SJCRH30 (cell line): ENCODE measurements at regions not wholly inside any gene's neighbourhood (a gene's known extent, or its start where the extent isn't known, plus 50 kb on each side); places are given as distances from the start of the nearest gene placed in this dataset.
"Not testable (repeated sequence)": the region's sequence is repeated elsewhere in the genome, so short reads cannot be mapped to it uniquely, and the experiment has no call there.

Experiments
- DNase-seq, 2 experiments: peaks; one replicate each; pipeline ENCODE4 v3.0.0-alpha.2; 2015 to 2020
- H3K27ac ChIP-seq: fragments of 250-450 bp; sonication (Bioruptor Pico); 2 replicates; pipeline ENCODE4 v1.5.1; 2020; ENCODE audit warnings: mild to moderate bottlenecking, moderate library complexity
- H3K27me3 ChIP-seq: fragments of 250-450 bp; sonication (Bioruptor Pico); 2 replicates; pipeline ENCODE4 v1.5.1; 2020; ENCODE audit warnings: mild to moderate bottlenecking, moderate library complexity
- H3K36me3 ChIP-seq: fragments of 250-450 bp; sonication (Bioruptor Pico); 2 replicates; pipeline ENCODE4 v1.5.1; 2020; ENCODE audit warnings: mild to moderate bottlenecking, moderate library complexity
- H3K4me1 ChIP-seq: fragments of 250-450 bp; sonication (Bioruptor Pico); 2 replicates; pipeline ENCODE4 v1.5.1; 2020; ENCODE audit warnings: mild to moderate bottlenecking, moderate library complexity
- H3K4me3 ChIP-seq: fragments of 250-450 bp; sonication (Bioruptor Pico); 2 replicates; pipeline ENCODE4 v1.5.1; 2020; ENCODE audit warnings: mild to moderate bottlenecking, moderate library complexity
- H3K9me3 ChIP-seq: fragments of 250-450 bp; sonication (Bioruptor Pico); replicated peaks from 2 replicates; pipeline ENCODE4 v1.5.1; 2020; ENCODE audit warnings: mild to moderate bottlenecking, moderate library complexity

DNA sequence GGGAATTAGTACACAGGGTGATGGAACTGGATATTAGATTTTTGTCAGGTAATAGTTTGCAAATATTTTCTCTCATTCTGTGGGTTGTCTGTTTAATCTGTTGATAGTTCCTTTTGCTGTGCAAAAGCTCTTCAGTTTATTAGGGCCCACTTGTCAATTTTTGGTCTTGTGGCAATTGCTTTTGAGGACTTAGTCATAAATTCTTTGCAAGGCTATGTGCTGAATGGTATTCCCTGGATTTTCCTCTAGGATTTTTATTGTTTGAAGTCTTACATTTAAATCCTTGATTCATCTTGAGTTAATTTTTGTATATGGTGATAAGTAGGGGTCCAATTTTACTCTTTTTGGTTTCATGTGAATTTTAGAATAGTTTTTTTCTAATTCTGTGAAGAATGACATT is 111.3 kb downstream of the ARRDC4 start:
- Histone ChIP-seq H3K4me3 (no peak overlapping the region), H3K36me3 (no peaks in the 10 kb centered on the region), H3K9me3 (no peaks in the 10 kb centered on the region), H3K27me3 (no peaks in the 10 kb centered on the region), H3K4me1 (peaks cover 16% of the 10 kb centered on the region; the same call in 1 of the 2 replicates), H3K27ac (no peak overlapping the region)
- no peak for DNase-seq

- H3K36me3 ChIP-seq: no peaks in the 10 kb centered on the region
- DNase-seq: no peak
- H3K9me3 ChIP-seq: no peaks in the 10 kb centered on the region
- H3K27me3 ChIP-seq: no peaks in the 10 kb centered on the region
- no peak overlapping the region for H3K27ac ChIP-seq
- peaks cover 16% of the 10 kb centered on the region for H3K4me1 ChIP-seq
- no peak overlapping the region for H3K4me3 ChIP-seq
These were observed 114.9 kb downstream of the ARRDC4 start for GRCh38 chr15:98075441-98075840.

DNA sequence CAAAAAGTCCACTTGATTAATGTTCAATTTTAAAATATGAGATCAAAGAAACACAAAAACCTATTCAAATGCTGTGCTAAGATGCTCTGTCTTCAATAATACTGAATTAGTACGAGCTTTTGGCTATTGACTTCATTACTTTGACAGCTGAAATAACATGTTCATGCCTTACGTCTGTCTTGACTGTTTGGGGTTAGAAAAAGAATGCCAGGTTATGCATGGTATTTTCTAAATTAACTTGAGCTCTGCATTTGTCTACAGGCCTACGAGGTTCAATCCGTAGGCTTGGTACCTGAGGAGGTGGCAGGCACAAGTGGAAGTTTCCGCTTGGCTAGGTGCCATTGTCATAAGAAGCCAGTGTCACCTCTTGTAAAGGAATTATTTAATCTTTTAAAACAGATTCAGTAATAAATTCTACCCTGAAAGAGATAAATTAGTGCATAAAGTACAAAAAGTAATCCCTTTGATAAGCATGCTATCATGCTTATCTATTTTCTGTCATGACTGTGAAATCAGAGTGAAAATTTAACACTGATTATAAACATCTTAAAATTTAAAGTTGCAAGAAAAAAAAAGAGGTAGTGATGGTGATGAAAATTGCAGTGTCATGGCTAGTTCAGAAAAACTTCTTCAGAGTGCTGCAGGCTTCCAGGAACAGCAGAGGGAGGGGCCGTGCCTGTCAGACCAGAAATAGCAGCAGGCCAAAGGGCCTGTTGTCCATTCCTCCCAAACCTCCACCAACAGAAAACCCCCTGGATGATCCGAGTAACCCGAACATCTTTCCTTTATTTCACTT is 115.7 kb downstream of the ARRDC4 start:
- H3K27me3 ChIP-seq: no peaks in the 10 kb centered on the region
- no peaks in the 10 kb centered on the region for H3K9me3 ChIP-seq
- peaks cover 16% of the 10 kb centered on the region for H3K4me1 ChIP-seq
- no peak overlapping the region for H3K4me3 ChIP-seq
- H3K27ac ChIP-seq: peak overlapping the region; percentile 17; the same call in 1 of the 2 replicates
- peak in 1 of 2 experiments; percentile 17 for DNase-seq
- no peaks in the 10 kb centered on the region for H3K36me3 ChIP-seq

GRCh38 chr15:98077186-98077585 is 116.7 kb downstream of the ARRDC4 start:
- peaks cover 16% of the 10 kb centered on the region for H3K4me1 ChIP-seq
- H3K9me3 ChIP-seq: no peaks in the 10 kb centered on the region
- H3K27ac ChIP-seq: peak overlapping the region; percentile 17; the same call in 1 of the 2 replicates
- H3K36me3 ChIP-seq: no peaks in the 10 kb centered on the region
- no peaks in the 10 kb centered on the region for H3K27me3 ChIP-seq
- no peak overlapping the region for H3K4me3 ChIP-seq
- DNase-seq: peak; percentile 57 to 66

- H3K36me3 ChIP-seq: no peaks in the 10 kb centered on the region
- no peak overlapping the region for H3K4me3 ChIP-seq
- no peaks in the 10 kb centered on the region for H3K27me3 ChIP-seq
- H3K27ac ChIP-seq: no peak overlapping the region
- no peaks in the 10 kb centered on the region for H3K9me3 ChIP-seq
- peaks cover 13% of the 10 kb centered on the region for H3K4me1 ChIP-seq
- no peak for DNase-seq
These were observed 120.3 kb downstream of the ARRDC4 start for GRCh38 chr15:98080791-98081190.

GRCh38 chr15:98083203-98083910 is 122.9 kb downstream of the ARRDC4 start:
- Histone ChIP-seq H3K36me3 (no peaks in the 10 kb centered on the region), H3K4me3 (no peak overlapping the region), H3K4me1 (no peaks in the 10 kb centered on the region), H3K27me3 (no peaks in the 10 kb centered on the region), H3K9me3 (no peaks in the 10 kb centered on the region), H3K27ac (no peak overlapping the region)
- no peak for DNase-seq

DNA sequence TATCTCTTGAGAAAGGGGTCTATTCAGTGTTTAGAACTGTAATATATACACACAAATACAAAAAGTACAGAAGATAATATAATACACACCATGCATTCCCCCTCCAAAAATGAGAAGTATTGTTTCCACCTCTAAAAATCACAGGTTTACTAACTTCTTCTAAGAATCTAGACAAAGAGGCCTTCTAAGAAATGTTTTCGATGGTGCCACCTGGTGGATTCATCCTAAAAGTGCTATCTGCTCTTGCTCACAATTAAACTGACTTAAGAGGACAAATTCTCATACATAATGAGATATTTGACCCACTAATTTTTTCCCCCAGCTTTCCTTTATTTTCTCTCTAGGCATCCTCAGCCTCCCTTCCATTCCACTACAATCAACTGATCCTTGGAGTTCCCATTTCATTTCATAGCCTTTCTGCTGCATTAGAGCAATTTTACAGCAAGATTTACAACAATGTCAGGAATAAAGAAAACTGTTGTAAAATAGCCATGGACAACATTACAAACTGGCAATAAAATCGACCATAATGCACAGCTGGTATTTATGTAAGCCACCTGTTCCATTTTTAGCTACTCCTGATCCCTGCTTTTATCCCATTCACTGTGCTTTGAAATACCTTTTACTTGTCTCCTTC is 124.6 kb downstream of the ARRDC4 start:
- Histone ChIP-seq H3K27me3 (no peaks in the 10 kb centered on the region), H3K27ac (no peak overlapping the region), H3K36me3 (no peaks in the 10 kb centered on the region), H3K4me3 (no peak overlapping the region), H3K4me1 (no peaks in the 10 kb centered on the region), H3K9me3 (no peaks in the 10 kb centered on the region)
- DNase-seq: peak; percentile 18 to 76

DNA sequence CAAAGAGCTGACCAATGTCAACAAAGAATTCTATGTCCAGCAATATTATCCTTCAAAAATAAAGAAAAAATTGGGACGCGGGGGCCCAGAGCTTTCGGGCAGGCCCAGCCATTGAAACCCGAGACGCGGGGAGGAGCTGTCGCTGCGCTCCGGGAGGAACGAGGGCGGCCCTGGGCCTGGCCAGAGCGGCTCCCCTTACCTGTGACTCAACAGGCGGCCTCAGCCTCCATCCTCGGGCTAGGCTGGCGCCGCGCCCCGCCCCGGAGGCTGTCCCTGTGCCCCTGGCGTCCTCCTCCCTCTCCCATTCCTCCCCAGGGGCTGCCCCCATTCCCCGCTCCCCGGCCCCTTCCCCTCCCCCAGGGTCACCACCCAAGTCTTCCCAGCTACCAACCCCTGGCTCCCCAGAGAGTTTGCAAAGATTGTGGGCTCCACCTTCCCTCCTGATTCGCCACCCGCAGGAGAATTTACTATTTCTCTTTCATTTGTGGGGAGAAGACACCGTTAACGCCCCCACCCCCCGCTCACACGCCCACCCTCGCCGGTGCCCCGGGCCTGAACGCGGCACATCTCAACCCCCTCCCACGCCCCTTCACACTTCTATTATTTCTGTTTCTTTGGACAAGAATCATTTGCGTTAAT is 127.9 kb downstream of the ARRDC4 start:
- H3K9me3 ChIP-seq: not testable (repeated sequence)

GRCh38 chr15:98089352-98089751 is 128.8 kb downstream of the ARRDC4 start:
- H3K27ac ChIP-seq, H3K36me3 ChIP-seq, DNase-seq, H3K4me1 ChIP-seq, H3K9me3 ChIP-seq, H3K27me3 ChIP-seq, H3K4me3 ChIP-seq: not testable (repeated sequence)

More for the DNA sequence above, 127.9 kb downstream of the ARRDC4 start:
- H3K4me1 ChIP-seq, H3K4me3 ChIP-seq, H3K36me3 ChIP-seq, DNase-seq, H3K27ac ChIP-seq, H3K27me3 ChIP-seq: not testable (repeated sequence)

- not testable (repeated sequence) for DNase-seq
These were observed 137.5 kb downstream of the ARRDC4 start for GRCh38 chr15:98097986-98098385.

GRCh38 chr15:98100606-98101005 is 140.1 kb downstream of the ARRDC4 start:
- H3K36me3 ChIP-seq, DNase-seq, H3K9me3 ChIP-seq, H3K4me3 ChIP-seq, H3K27ac ChIP-seq, H3K4me1 ChIP-seq, H3K27me3 ChIP-seq: not testable (repeated sequence)

More at GRCh38 chr15:98097986-98098385, 137.5 kb downstream of the ARRDC4 start:
- H3K4me3 ChIP-seq, H3K9me3 ChIP-seq, H3K36me3 ChIP-seq, H3K27me3 ChIP-seq, H3K27ac ChIP-seq, H3K4me1 ChIP-seq: not testable (repeated sequence)

DNA sequence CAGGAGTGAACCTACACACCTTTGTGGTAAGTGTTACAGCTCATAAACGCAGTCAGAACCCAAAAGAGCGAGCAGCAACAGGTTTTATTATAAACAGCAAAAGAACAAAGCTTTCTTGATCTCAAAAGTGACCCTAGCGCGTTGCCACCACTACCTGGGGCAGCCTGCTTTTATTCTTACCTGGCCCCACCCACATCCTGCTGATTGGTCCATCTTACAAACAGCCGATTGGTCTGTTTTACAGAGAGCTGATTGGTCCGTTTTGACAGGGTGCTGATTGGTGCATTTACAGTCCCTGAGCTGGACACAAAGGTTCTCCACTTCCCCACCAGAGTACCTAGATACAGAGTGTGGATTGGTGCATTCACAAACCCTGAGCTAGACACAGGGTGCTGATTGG is 143.1 kb downstream of the ARRDC4 start:
- Histone ChIP-seq H3K27ac (no peak overlapping the region), H3K4me3 (no peak overlapping the region), H3K9me3 (no peaks in the 10 kb centered on the region), H3K36me3 (no peaks in the 10 kb centered on the region), H3K27me3 (no peaks in the 10 kb centered on the region), H3K4me1 (no peaks in the 10 kb centered on the region)
- no peak for DNase-seq

DNA sequence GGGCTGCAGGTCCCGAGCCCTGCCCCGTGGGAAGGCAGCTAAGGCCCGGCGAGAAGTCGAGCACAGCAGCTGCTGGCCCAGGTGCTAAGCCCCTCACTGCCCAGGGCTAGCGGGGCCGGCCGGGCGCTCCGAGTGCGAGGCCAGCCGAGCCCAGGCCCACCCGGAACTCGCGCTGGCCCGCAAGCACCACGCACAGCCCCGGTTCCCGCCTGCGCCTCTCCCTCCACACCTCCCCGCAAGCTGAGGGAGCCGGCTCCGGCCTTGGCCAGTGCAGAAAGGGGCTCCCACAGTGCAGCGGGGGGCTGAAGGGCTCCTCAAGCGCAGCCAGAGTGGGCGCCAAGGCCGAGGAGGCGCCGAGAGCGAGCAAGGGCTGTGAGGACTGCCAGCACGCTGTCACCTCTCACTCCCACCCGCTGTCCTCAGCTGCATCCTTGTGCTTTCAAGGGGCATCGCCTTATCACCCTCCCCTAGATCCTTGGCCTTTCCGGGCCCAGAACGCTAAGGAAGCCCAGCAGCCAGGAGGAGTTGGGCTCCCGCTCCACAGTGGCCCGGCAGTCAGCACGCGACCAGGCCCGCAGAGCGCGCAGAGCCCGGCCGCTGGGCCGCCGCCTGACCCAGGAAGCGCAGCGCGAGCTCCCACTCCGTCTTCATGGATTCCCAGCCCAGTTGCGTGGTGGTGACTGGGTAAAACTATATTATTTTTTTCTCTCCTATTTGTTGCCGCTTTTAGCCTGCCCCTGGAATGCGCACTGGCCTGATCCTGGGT is 144.1 kb downstream of the ARRDC4 start:
- not testable (repeated sequence) for H3K4me1 ChIP-seq, DNase-seq, H3K27me3 ChIP-seq, H3K4me3 ChIP-seq, H3K36me3 ChIP-seq, H3K9me3 ChIP-seq, H3K27ac ChIP-seq

DNA sequence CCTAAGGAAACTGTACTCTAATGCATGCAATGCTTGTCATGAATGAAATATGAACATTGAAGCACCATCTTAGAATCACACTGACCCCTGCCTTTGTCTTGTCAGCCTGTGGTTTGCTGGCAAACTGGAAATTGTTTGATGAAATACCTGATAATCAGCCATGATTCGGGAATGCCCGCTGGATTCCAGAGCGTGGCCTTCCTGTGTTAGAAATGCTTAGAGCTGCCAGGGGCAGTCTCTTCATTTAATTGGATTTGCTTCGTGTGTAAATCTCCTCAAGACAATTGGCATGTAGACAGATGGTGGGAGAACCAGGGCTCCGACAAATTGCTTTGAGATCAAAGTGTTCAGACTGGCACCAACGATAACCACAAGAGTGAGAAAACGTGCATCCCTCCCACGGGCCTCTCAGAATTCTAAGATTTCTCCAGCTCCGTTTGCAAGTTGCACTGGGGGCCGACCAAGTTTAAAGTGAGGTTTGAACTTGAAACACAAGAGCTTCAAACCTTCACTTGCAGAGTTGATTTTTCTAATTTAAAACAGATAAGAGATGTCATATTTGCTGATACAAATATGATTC is 146.2 kb downstream of the ARRDC4 start:
- H3K36me3 ChIP-seq, H3K27ac ChIP-seq, H3K27me3 ChIP-seq, DNase-seq, H3K9me3 ChIP-seq, H3K4me3 ChIP-seq, H3K4me1 ChIP-seq: not testable (repeated sequence)
